ENCODE measurements at regions not wholly inside any gene's neighbourhood (a gene's known extent, or its start where the extent isn't known, plus 50 kb on each side); places are given as distances from the start of the nearest gene placed in this dataset.

DNA sequence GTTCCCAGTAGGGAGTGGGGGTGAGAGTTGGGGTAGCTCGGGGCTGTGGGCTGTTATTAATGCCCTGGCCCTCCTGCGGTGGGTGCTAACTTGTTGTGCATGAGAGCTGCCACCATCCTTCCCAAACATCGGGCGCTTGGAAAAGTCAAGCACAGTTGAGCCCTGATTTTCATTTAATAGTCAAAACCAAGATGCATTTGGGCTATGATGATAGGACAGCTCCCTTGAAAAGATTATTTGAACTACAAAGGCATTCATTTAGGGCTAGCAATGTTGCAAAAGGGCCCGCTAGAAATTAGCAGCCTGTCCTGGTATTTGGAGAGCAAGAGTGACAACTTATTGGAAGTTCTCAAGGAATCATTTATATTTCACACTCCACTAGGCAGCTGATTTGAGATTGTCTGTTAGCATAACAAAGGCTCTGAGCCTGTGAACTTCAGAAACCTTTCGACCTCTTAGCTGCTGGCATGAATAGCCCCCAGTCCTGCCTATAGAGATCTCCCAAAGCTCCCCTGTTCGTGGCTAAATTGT lies 128.2 kb upstream of the TMEM161B start:
- no peak for TF ChIP-seq CTCF (conservative IDR thresholded peaks at IDR 0.05; ENCODE audit: low read depth, low read length)
- no peak for DNase-seq (ENCODE audit: low read depth)
- no peak overlapping the region for H3K4me3 ChIP-seq (ENCODE audit: low read depth, low read length)

DNA sequence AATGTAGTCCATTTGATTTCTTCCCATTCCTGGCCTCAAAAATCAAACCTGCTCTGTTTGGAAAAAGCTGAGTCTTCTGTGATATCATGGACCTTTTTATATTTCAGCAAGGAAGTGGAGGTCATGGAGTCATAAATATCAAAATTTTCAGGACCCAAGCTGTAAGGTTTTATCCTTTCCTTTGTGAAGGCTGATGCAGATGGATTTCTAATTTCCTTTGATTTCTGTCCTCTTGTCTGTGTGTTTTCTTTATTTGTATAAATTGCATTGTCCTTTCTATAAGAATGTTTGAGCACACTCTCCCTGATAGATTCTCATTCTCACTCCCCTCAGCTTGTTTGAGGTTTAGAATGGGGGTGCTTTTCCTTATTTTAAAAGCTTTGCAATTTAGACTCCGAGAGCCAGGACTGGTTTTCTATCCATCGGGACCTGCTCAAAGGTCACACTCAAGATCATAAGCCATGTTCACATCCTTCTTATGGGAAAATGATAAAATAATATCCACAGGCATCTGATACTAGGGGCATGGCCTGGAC lies 127.4 kb upstream of the TMEM161B start:
- H3K4me3 ChIP-seq (ENCODE audit: low read depth, low read length) = no peak overlapping the region
- no peak for TF ChIP-seq CTCF (conservative IDR thresholded peaks at IDR 0.05; ENCODE audit: low read depth, low read length)
- DNase-seq (ENCODE audit: low read depth) = no peak

DNA sequence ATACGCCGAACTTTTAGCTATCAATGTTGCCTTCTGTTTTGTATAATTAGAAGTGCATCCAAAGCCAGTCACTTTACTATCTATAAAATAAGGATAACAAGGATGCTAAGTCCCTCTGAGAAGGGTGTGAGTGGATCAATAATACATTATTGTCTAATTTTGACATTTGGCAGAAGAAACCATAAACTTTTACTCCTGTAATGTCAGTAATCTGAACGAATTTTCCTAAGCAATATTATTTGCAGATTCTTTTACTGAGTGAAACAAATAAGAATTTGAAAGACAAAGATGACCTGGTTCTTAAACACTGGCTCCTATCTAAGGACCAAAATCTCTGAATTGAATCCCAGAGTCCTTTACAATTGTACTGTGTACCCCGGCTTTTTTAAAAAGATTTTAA lies 126.6 kb upstream of the TMEM161B start:
- no peak for TF ChIP-seq CTCF (conservative IDR thresholded peaks at IDR 0.05; ENCODE audit: low read depth, low read length)

GRCh38 chr5:88394536-88395175 lies 126.0 kb upstream of the TMEM161B start:
- no peak for DNase-seq (ENCODE audit: low read depth)
- H3K4me3 ChIP-seq (ENCODE audit: low read depth, low read length) = no peak overlapping the region
- TF ChIP-seq CTCF (conservative IDR thresholded peaks at IDR 0.05; ENCODE audit: low read depth, low read length) = no peak

More for the DNA sequence above, 126.6 kb upstream of the TMEM161B start:
- no peak overlapping the region for H3K4me3 ChIP-seq (ENCODE audit: low read depth, low read length)
- no peak for DNase-seq (ENCODE audit: low read depth)

DNA sequence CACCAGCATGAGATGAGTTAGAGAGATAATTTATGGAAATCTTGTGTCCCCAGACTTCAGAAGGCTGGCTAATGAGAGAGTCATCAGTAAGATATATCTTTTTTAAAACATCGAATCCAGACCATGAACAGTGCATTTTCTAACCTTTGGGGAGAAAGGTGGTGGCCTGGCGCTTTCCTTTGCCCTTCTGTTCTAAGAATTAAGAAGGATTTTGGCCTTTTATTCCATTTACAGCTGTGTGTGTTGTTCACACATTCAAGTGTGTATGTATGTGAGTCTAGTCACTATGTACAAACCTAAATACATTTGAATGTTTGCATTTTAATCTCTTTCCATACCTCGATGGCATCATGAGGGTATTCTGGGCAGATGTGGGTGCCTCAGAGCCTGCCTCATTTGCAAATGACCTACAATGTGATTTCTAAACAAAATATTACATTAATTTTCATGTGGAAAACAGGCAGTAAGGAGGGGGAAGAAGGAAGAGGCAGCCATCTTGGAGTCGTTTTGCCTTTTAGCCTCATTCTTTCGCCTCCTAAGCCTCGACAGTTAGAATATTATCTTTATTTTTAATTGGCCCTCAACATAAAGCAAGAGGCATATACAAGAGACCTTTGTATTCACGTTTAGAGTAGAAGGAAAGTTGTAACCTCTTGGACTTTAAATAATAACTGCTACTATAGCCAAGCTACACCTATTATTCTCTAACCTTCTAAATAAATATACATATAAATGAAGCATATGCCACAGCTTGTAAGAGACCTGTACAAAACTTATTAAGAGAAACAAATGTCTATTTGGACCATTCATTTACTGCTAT lies 125.3 kb upstream of the TMEM161B start:
- no peak overlapping the region for H3K4me3 ChIP-seq (ENCODE audit: low read depth, low read length)
- TF ChIP-seq CTCF (conservative IDR thresholded peaks at IDR 0.05; ENCODE audit: low read depth, low read length) = no peak
- DNase-seq (ENCODE audit: low read depth) = no peak

- H3K4me3 ChIP-seq (ENCODE audit: low read depth, low read length) = no peak overlapping the region
- DNase-seq (ENCODE audit: low read depth) = no peak
- TF ChIP-seq CTCF (conservative IDR thresholded peaks at IDR 0.05; ENCODE audit: low read depth, low read length) = no peak
These were observed 124.4 kb upstream of the TMEM161B start for GRCh38 chr5:88393042-88393441.

All from choroid plexus epithelial cell (primary cell).